B cell (primary cell): ENCODE measurements at regions not wholly inside any gene's neighbourhood (a gene's known extent, or its start where the extent isn't known, plus 50 kb on each side); places are given as distances from the start of the nearest gene placed in this dataset.

Experiments
- ATAC-seq: fragments of 200-7000 bp; cut with Tn5 transposase; one replicate; pipeline ENCODE4 v1.10.0; 2021; ENCODE audit warnings: low read depth, mild to moderate bottlenecking, moderate number of reproducible peaks, moderate library complexity
- CTCF ChIA-PET: fragments of 350-600 bp; sonication (Branson Sonifier 250); formaldehyde crosslinking; loops from one replicate; lab custom pipeline; 2021; ENCODE audit warnings: antibody characterized with exemption, inconsistent platforms; lab: Charles Lee
- POLR2A ChIA-PET: fragments of 350-600 bp; sonication (Branson Sonifier 250); formaldehyde crosslinking; loops from one replicate; lab custom pipeline; 2021; ENCODE audit warnings: antibody characterized with exemption; lab: Charles Lee
- DNase-seq: peaks from one replicate; pipeline ENCODE4 v3.0.0; 2013
- H2AFZ ChIP-seq: 2 replicates; pipeline ENCODE4 v1.6.1; 2012; ENCODE audit warnings: mild to moderate bottlenecking, low read depth, low read length; ENCODE audit not compliant: insufficient read depth, poor library complexity, severe bottlenecking
- H3K27ac ChIP-seq, 2 donors: 1 replicate in 1 of 2; 2 replicates in 1 of 2; pipeline ENCODE4 v1.5.1; 2012 to 2013; ENCODE audit warnings: low read length in 2 of 2, mild to moderate bottlenecking in 2 of 2, moderate library complexity in 1 of 2
- H3K27me3 ChIP-seq, 4 experiments: fragments of 200-600 bp in 1 of 4; sonication (generic) in 1 of 4; replicated peaks in 1 of 4; 1 replicate in 2 of 4; 2 replicates in 2 of 4; pipeline versions ENCODE4 v1.6.1 to v1.7.0; 2013 to 2016; ENCODE audit warnings: low read length in 3 of 4, mild to moderate bottlenecking in 2 of 4, mixed read lengths in 1 of 4, moderate library complexity in 1 of 4; ENCODE audit not compliant: insufficient read depth in 4 of 4, control insufficient read depth in 3 of 4; ENCODE audit errors: control extremely low read depth in 1 of 4
- H3K36me3 ChIP-seq, 2 experiments: replicated peaks in 1 of 2; 1 replicate in 1 of 2; 2 replicates in 1 of 2; pipeline versions ENCODE4 v1.6.1 to v1.7.1; 2013; ENCODE audit warnings: low read length in 1 of 2; ENCODE audit not compliant: insufficient read depth in 2 of 2, control insufficient read depth in 1 of 2; ENCODE audit errors: control extremely low read depth in 1 of 2, extremely low read depth in 1 of 2
- H3K4me1 ChIP-seq, 2 donors: fragments of 200-600 bp in 1 of 2; sonication (generic) in 1 of 2; 1 replicate in 1 of 2; 2 replicates in 1 of 2; pipeline versions ENCODE4 v1.5.1 to v1.6.1; 2013 to 2017; ENCODE audit warnings: low read length in 2 of 2; ENCODE audit not compliant: control insufficient read depth in 2 of 2, insufficient read depth in 2 of 2
- H3K4me2 ChIP-seq: replicated peaks from 2 replicates; pipeline ENCODE3; 2012; ENCODE audit warnings: mild to moderate bottlenecking, low read depth, low read length; ENCODE audit not compliant: poor library complexity, severe bottlenecking
- H3K4me3 ChIP-seq, 5 experiments: fragments of 200-600 bp in 1 of 5; sonication (generic) in 1 of 5; 1 replicate in 3 of 5; 2 replicates in 2 of 5; pipeline versions ENCODE4 v1.5.1 to v1.7.0; 2011 to 2016; ENCODE audit warnings: low read length in 4 of 5, mild to moderate bottlenecking in 4 of 5, low read depth in 2 of 5, control low read depth in 1 of 5, moderate library complexity in 1 of 5; ENCODE audit not compliant: insufficient read depth in 1 of 5; ENCODE audit errors: control extremely low read depth in 1 of 5, extremely low read depth in 1 of 5
- H3K79me2 ChIP-seq: fragments of 200-600 bp; sonication (generic); one replicate; pipeline ENCODE4 v1.6.0; 2016; ENCODE audit warnings: low read length; ENCODE audit not compliant: control insufficient read depth, insufficient read depth
- H3K9ac ChIP-seq: fragments of 200-600 bp; sonication (generic); 2 replicates; pipeline ENCODE4 v1.6.1; 2017; ENCODE audit warnings: mild to moderate bottlenecking, low read length, moderate library complexity
- H3K9me3 ChIP-seq, 3 donors: one replicate each; pipeline versions ENCODE4 v1.6.1 to v1.7.1; 2013; ENCODE audit warnings: low read length in 2 of 3; ENCODE audit not compliant: control insufficient read depth in 2 of 3, insufficient read depth in 1 of 3; ENCODE audit errors: control extremely low read depth in 1 of 3
- H4K20me1 ChIP-seq: 2 replicates; pipeline ENCODE4 v1.6.0; 2012; ENCODE audit warnings: mild to moderate bottlenecking, low read length; ENCODE audit not compliant: insufficient read depth, control insufficient read depth, poor library complexity, severe bottlenecking
- H3K27ac Mint-ChIP-seq: one replicate; pipeline ENCODE4 v1.8.0; 2021; ENCODE audit warnings: mixed read lengths
- H3K27me3 Mint-ChIP-seq: one replicate; pipeline ENCODE4 v1.8.0; 2021; ENCODE audit warnings: mixed read lengths
- H3K4me1 Mint-ChIP-seq: one replicate; pipeline ENCODE4 v1.8.0; 2021; ENCODE audit warnings: mixed read lengths
- H3K4me3 Mint-ChIP-seq: one replicate; pipeline ENCODE4 v1.8.0; 2021; ENCODE audit warnings: mixed read lengths
- H3K9me3 Mint-ChIP-seq: one replicate; pipeline ENCODE4 v1.8.0; 2022; ENCODE audit warnings: mixed read lengths; ENCODE audit not compliant: insufficient read depth
- CTCF ChIP-seq: fragments of 200-600 bp; IDR thresholded peaks from one replicate; pipeline ENCODE4 v1.8.0; 2022; ENCODE audit warnings: antibody characterized with exemption, mild to moderate bottlenecking
- EZH2 ChIP-seq: IDR thresholded peaks from 2 replicates; pipeline ENCODE4 v1.6.1; 2012; ENCODE audit warnings: borderline replicate concordance, low read depth, mild to moderate bottlenecking, moderate library complexity, low read length; ENCODE audit not compliant: insufficient read depth, poor library complexity, severe bottlenecking
- WGBS: methylation state at CpG from one replicate; pipeline ENCODE4 v1.1.5; 2013; ENCODE audit warnings: missing lambda C conversion rate; ENCODE audit not compliant: insufficient coverage; 5-methylcytosine and 5-hydroxymethylcytosine counted together
- intact Hi-C: fragments of 100-400 bp; cut with micrococcal nuclease; formaldehyde crosslinking; loops from one replicate; pipeline ENCODE4 v1.10.0; 2022

GRCh38 chr7:51759985-51760384, 443.4 kb upstream of the COBL start:
- intact Hi-C loops = no loop called here
- H3K4me2 ChIP-seq = no peak overlapping the region
- H3K4me1 ChIP-seq = no peaks in the 10 kb centered on the region
- no peaks in the 10 kb centered on the region for H3K4me1 Mint-ChIP-seq
- ATAC-seq (no peak), DNase-seq (no peak)
- H3K4me3 Mint-ChIP-seq = no peak overlapping the region
- no peak for TF ChIP-seq EZH2
- TF ChIP-seq CTCF = no peak
- no peaks in the 10 kb centered on the region for H3K27me3 Mint-ChIP-seq
- no peaks in the 10 kb centered on the region for H3K36me3 ChIP-seq
- H3K9ac ChIP-seq = no peak overlapping the region
- H3K27ac ChIP-seq = no peak overlapping the region
- no peak overlapping the region for H3K27ac Mint-ChIP-seq
- H3K4me3 ChIP-seq = no peak overlapping the region
- H2AFZ ChIP-seq = no peak overlapping the region
- no peaks in the 10 kb centered on the region for H3K79me2 ChIP-seq
- no peaks in the 10 kb centered on the region for H3K9me3 ChIP-seq
- H4K20me1 ChIP-seq = no peaks in the 10 kb centered on the region
- peaks cover 7% of the 10 kb centered on the region for H3K9me3 Mint-ChIP-seq
- ChIA-PET POLR2A (no interaction called here), CTCF (no interaction called here)
- no peaks in the 10 kb centered on the region for H3K27me3 ChIP-seq
- WGBS = 60% methylated on average over 2 of the region's 2 CpGs

GRCh38 chr7:51757960-51758359, 441.4 kb upstream of the COBL start:
- Histone ChIP-seq H3K4me2 (no peak overlapping the region), H3K9me3 (no peaks in the 10 kb centered on the region), H3K4me1 (no peaks in the 10 kb centered on the region), H3K27me3 (no peaks in the 10 kb centered on the region), H3K4me3 (no peak overlapping the region), H4K20me1 (no peaks in the 10 kb centered on the region), H3K36me3 (no peaks in the 10 kb centered on the region), H3K27ac (no peak overlapping the region), H2AFZ (no peak overlapping the region), H3K79me2 (no peaks in the 10 kb centered on the region), H3K9ac (no peak overlapping the region)
- ChIA-PET CTCF (no interaction called here), POLR2A (no interaction called here)
- Mint-ChIP-seq H3K9me3 (peaks cover 7% of the 10 kb centered on the region), H3K4me3 (no peak overlapping the region), H3K4me1 (no peaks in the 10 kb centered on the region), H3K27ac (no peak overlapping the region), H3K27me3 (no peaks in the 10 kb centered on the region)
- TF ChIP-seq EZH2 (no peak), CTCF (no peak)
- DNase-seq (no peak), ATAC-seq (no peak)
- intact Hi-C loops = no loop called here
- 89% methylated on average over 1 of the region's 6 CpGs for WGBS
